Esophagus squamous epithelium (tissue), 4 donors: ENCODE measurements at regions not wholly inside any gene's neighbourhood (a gene's known extent, or its start where the extent isn't known, plus 50 kb on each side); places are given as distances from the start of the nearest gene placed in this dataset.

Experiments
- CTCF ChIP-seq, 6 experiments: fragments of 450-650 bp in 4 of 6; fragments of 200-600 bp in 2 of 6; sonication (generic) in 2 of 6; IDR thresholded peaks; one replicate each; pipeline ENCODE4 v1.5.1; 2016 to 2019; ENCODE audit warnings: antibody characterized with exemption in 6 of 6, mild to moderate bottlenecking in 4 of 6, moderate library complexity in 4 of 6
- POLR2A ChIP-seq, 4 donors: fragments of 450-650 bp; IDR thresholded peaks; one replicate each; pipeline ENCODE4 v1.6.1; 2017; ENCODE audit warnings: antibody characterized with exemption in 4 of 4, mild to moderate bottlenecking in 4 of 4, moderate library complexity in 3 of 4

GRCh38 chr1:213519098-213519497 is 468.1 kb downstream of the RPS6KC1 start:
- no peak for TF ChIP-seq CTCF (IDR thresholded peaks at IDR 0.05)
- no peak for TF ChIP-seq POLR2A (IDR thresholded peaks at IDR 0.05)
